ENCODE measurements at regions not wholly inside any gene's neighbourhood (a gene's known extent, or its start where the extent isn't known, plus 50 kb on each side); places are given as distances from the start of the nearest gene placed in this dataset.

DNA sequence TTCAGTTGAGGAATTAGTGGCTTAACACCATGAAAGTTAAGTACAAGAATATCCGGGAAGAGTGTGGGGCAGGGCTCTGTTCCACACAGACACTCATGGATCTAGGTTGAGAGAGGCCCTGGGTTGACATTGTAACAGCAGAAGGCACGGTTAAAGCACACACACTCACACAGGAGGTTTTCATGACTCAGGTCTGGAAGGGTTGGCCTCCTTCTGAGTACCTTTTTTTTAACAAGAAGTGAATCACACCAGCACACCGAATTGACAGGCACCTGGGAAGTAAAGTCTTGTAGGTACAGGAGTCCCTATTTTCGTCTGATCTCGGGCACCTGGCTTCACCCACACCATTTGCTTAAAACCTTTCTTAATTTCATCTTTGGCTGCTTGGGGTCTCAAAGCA is 509.4 kb upstream of the ADARB2 start:
- no peak for TF ChIP-seq POLR2A (IDR thresholded peaks at IDR 0.05)
- TF ChIP-seq, protein P1, sequence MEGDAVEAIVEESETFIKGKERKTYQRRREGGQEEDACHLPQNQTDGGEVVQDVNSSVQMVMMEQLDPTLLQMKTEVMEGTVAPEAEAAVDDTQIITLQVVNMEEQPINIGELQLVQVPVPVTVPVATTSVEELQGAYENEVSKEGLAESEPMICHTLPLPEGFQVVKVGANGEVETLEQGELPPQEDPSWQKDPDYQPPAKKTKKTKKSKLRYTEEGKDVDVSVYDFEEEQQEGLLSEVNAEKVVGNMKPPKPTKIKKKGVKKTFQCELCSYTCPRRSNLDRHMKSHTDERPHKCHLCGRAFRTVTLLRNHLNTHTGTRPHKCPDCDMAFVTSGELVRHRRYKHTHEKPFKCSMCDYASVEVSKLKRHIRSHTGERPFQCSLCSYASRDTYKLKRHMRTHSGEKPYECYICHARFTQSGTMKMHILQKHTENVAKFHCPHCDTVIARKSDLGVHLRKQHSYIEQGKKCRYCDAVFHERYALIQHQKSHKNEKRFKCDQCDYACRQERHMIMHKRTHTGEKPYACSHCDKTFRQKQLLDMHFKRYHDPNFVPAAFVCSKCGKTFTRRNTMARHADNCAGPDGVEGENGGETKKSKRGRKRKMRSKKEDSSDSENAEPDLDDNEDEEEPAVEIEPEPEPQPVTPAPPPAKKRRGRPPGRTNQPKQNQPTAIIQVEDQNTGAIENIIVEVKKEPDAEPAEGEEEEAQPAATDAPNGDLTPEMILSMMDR (IDR thresholded peaks at IDR 0.05) = no peak
